ENCODE measurements at regions not wholly inside any gene's neighbourhood (a gene's known extent, or its start where the extent isn't known, plus 50 kb on each side); places are given as distances from the start of the nearest gene placed in this dataset.

DNA sequence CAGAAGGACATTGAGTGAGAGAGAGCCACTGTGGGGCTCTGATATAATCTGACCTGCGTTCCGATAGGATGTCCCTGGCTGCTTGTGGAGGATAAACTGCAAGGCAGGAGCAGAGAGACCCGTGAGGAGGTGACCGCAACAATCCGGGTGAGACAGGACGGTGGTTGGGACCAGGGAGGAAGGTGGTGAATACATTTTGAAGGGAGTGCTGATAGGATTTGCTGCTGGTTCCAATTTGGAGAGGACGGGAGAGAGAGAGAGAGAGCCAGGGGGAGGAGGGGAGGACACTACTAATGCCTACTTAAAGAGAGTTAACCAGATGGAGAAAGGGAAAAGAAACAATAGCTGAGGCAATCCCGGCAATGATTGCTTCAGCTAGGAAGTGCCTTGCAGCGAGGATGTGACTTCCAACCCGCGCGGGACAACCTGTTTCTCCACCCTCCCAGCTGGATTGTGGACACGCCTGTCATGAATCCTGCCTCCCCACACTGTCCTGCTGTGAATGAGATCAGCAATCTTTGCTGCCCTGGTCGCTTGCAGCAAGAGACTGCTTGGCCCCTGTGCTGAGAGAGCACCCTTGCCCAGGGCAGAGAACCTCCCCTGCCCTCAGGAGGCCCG is 199.0 kb upstream of the KCNG1 start:
- no peak for TF ChIP-seq EZH2 (IDR thresholded peaks at IDR 0.05; ENCODE audit: borderline replicate concordance, insufficient read depth, low read depth, low read length, poor library complexity, severe bottlenecking)
- TF ChIP-seq, protein P1, sequence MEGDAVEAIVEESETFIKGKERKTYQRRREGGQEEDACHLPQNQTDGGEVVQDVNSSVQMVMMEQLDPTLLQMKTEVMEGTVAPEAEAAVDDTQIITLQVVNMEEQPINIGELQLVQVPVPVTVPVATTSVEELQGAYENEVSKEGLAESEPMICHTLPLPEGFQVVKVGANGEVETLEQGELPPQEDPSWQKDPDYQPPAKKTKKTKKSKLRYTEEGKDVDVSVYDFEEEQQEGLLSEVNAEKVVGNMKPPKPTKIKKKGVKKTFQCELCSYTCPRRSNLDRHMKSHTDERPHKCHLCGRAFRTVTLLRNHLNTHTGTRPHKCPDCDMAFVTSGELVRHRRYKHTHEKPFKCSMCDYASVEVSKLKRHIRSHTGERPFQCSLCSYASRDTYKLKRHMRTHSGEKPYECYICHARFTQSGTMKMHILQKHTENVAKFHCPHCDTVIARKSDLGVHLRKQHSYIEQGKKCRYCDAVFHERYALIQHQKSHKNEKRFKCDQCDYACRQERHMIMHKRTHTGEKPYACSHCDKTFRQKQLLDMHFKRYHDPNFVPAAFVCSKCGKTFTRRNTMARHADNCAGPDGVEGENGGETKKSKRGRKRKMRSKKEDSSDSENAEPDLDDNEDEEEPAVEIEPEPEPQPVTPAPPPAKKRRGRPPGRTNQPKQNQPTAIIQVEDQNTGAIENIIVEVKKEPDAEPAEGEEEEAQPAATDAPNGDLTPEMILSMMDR (IDR thresholded peaks at IDR 0.05): no peak
